IMR-90 (cell line): ENCODE measurements at regions not wholly inside any gene's neighbourhood (a gene's known extent, or its start where the extent isn't known, plus 50 kb on each side); places are given as distances from the start of the nearest gene placed in this dataset.

Experiments
- ATAC-seq: fragments of 200-7000 bp; cut with Tn5 transposase; 2 replicates; pipeline ENCODE4 v1.9.1; 2020; ENCODE audit warnings: low read depth, mild to moderate bottlenecking, moderate library complexity
- BruUV-seq: library from RNA; stranded (reverse); fragments of 400-500 nt; replicated peaks from 2 replicates; lab custom pipeline; 2021; lab: Mats Ljungman, UMichigan
- CTCF ChIA-PET: fragments of 300-600 bp; formaldehyde crosslinking; extraction: SDS; loops from one replicate; lab custom pipeline; 2021; ENCODE audit warnings: antibody characterized with exemption; lab: Yijun Ruan, JAX
- POLR2A ChIA-PET: fragments of 300-600 bp; sonication (Branson Sonifier 250); formaldehyde crosslinking; loops from one replicate; lab custom pipeline; 2022; ENCODE audit warnings: antibody characterized with exemption; ENCODE audit not compliant: unreplicated experiment; lab: Charles Lee
- DNase-seq: peaks from one replicate; pipeline ENCODE4 v3.0.0; 2013
- H2AFZ ChIP-seq: replicated peaks from 2 replicates; pipeline ENCODE3; 2013; ENCODE audit warnings: low read length, mild to moderate bottlenecking; ENCODE audit not compliant: poor library complexity
- H2AK5ac ChIP-seq: 2 replicates; pipeline ENCODE4 v1.6.1; 2013; ENCODE audit warnings: low read depth, low read length, inconsistent platforms
- H2AK9ac ChIP-seq: replicated peaks from 2 replicates; pipeline ENCODE3; 2013; ENCODE audit warnings: mild to moderate bottlenecking, low read depth, low read length, moderate library complexity; ENCODE audit not compliant: poor library complexity
- H2BK120ac ChIP-seq: 2 replicates; pipeline ENCODE4 v1.6.1; 2013; ENCODE audit warnings: low read depth, low read length, inconsistent platforms
- H2BK15ac ChIP-seq: 3 replicates; pipeline ENCODE4 v1.6.1; 2013; ENCODE audit warnings: low read depth, low read length, inconsistent platforms
- H2BK20ac ChIP-seq: 2 replicates; pipeline ENCODE4 v1.6.1; 2013; ENCODE audit warnings: low read depth, mild to moderate bottlenecking, inconsistent platforms, low read length, moderate library complexity
- H2BK5ac ChIP-seq: 2 replicates; pipeline ENCODE4 v1.6.1; 2013; ENCODE audit warnings: mild to moderate bottlenecking, low read depth, low read length, inconsistent platforms; ENCODE audit not compliant: poor library complexity, severe bottlenecking
- H3K14ac ChIP-seq: replicated peaks from 2 replicates; pipeline ENCODE4 v1.6.1; 2013; ENCODE audit warnings: low read depth, low read length, inconsistent platforms
- H3K18ac ChIP-seq: 2 replicates; pipeline ENCODE4 v1.6.1; 2013; ENCODE audit warnings: low read depth, low read length, control low read depth
- H3K23ac ChIP-seq: 2 replicates; pipeline ENCODE4 v1.6.1; 2013; ENCODE audit warnings: low read depth, low read length, inconsistent platforms
- H3K27ac ChIP-seq: 2 replicates; pipeline ENCODE4 v1.5.1; 2013; ENCODE audit warnings: mild to moderate bottlenecking, control low read depth, low read length; ENCODE audit not compliant: insufficient read depth
- H3K27me3 ChIP-seq: 2 replicates; pipeline ENCODE4 v1.6.1; 2013; ENCODE audit warnings: low read length; ENCODE audit not compliant: control insufficient read depth, insufficient read depth
- H3K36me3 ChIP-seq: 2 replicates; pipeline ENCODE4 v1.6.1; 2013; ENCODE audit warnings: low read length, mixed read lengths; ENCODE audit not compliant: control insufficient read depth, insufficient read depth
- H3K4ac ChIP-seq: 2 replicates; pipeline ENCODE4 v1.6.1; 2013; ENCODE audit warnings: low read depth, low read length, inconsistent platforms
- H3K4me1 ChIP-seq: 2 replicates; pipeline ENCODE4 v1.6.1; 2013; ENCODE audit warnings: low read length, mixed read lengths; ENCODE audit not compliant: control insufficient read depth, insufficient read depth
- H3K4me2 ChIP-seq: 2 replicates; pipeline ENCODE4 v1.6.1; 2013; ENCODE audit warnings: low read depth, mild to moderate bottlenecking, control low read depth, low read length, moderate library complexity
- H3K4me3 ChIP-seq: 2 replicates; pipeline ENCODE4 v1.5.1; 2013; ENCODE audit warnings: low read depth, mild to moderate bottlenecking, control low read depth, low read length, moderate library complexity; ENCODE audit not compliant: insufficient read depth
- H3K56ac ChIP-seq: 2 replicates; pipeline ENCODE4 v1.6.1; 2013; ENCODE audit warnings: low read length, inconsistent platforms; ENCODE audit not compliant: insufficient read depth; ENCODE audit errors: extremely low read depth
- H3K79me1 ChIP-seq, 2 experiments: 2 replicates each; pipeline ENCODE4 v1.6.1; 2013; ENCODE audit warnings: low read length in 2 of 2, inconsistent platforms in 1 of 2, low read depth in 1 of 2
- H3K9ac ChIP-seq: 2 replicates; pipeline ENCODE4 v1.6.1; 2013; ENCODE audit warnings: low read depth, low read length, control low read depth
- H3K9me1 ChIP-seq: 2 replicates; pipeline ENCODE4 v1.6.1; 2013; ENCODE audit warnings: low read length, inconsistent platforms; ENCODE audit not compliant: insufficient read depth
- H3K9me3 ChIP-seq: 2 replicates; pipeline ENCODE4 v1.6.1; 2013; ENCODE audit warnings: low read length; ENCODE audit not compliant: control insufficient read depth, insufficient read depth
- H4K20me1 ChIP-seq: 2 replicates; pipeline ENCODE4 v1.6.1; 2013; ENCODE audit warnings: low read length, inconsistent platforms; ENCODE audit not compliant: insufficient read depth
- H4K5ac ChIP-seq: 2 replicates; pipeline ENCODE4 v1.6.1; 2013; ENCODE audit warnings: mild to moderate bottlenecking, low read depth, low read length, control low read depth
- H4K8ac ChIP-seq, 2 experiments: 2 replicates each; pipeline ENCODE4 v1.6.1; 2013; ENCODE audit warnings: low read depth in 2 of 2, low read length in 2 of 2, control low read depth in 1 of 2, inconsistent platforms in 1 of 2
- H4K91ac ChIP-seq: 2 replicates; pipeline ENCODE4 v1.6.1; 2013; ENCODE audit warnings: low read depth, low read length, inconsistent platforms; ENCODE audit not compliant: insufficient read depth
- RFX5 ChIP-seq: IDR thresholded peaks from 2 replicates; pipeline ENCODE4 v1.8.0; 2012; ENCODE audit warnings: low read depth, mild to moderate bottlenecking, low read length, moderate library complexity
- WGBS, 2 experiments: methylation state at CpG; one replicate each; pipeline versions ENCODE4 v1.1.5 to v1.1.7; 2013; ENCODE audit warnings: missing lambda C conversion rate in 2 of 2; ENCODE audit not compliant: insufficient read length in 1 of 2; ENCODE audit errors: extremely low coverage in 2 of 2; 5-methylcytosine and 5-hydroxymethylcytosine counted together
- dilution Hi-C: fragments of 300-500 bp; cut with HindIII; formaldehyde crosslinking; loops from one replicate; pipeline ENCODE4 v1.14.3; 2018; ENCODE audit warnings: low sequenced_read_pairs; ENCODE audit not compliant: unreplicated experiment
- in situ Hi-C: fragments of 300-500 bp; cut with MboI; formaldehyde crosslinking; loops from 3 replicates; pipeline ENCODE4 v1.14.3; 2019; ENCODE audit warnings: low sequenced_read_pairs, inconsistent platforms, mixed read lengths
- intact Hi-C: fragments of 100-400 bp; cut with micrococcal nuclease; formaldehyde crosslinking; loops from 2 replicates; pipeline ENCODE4 v1.10.0; 2022

- no CpG with 5 or more reads among the region's 1 CpG for WGBS, 2 experiments
- Histone ChIP-seq H2AK5ac (no peak overlapping the region), H3K4me3 (no peak overlapping the region), H4K91ac (no peak overlapping the region), H3K4me1 (no peaks in the 10 kb centered on the region), H2AK9ac (no peak overlapping the region), H3K56ac (no peak overlapping the region), H3K23ac (no peak overlapping the region), H3K14ac (no peak overlapping the region), H2BK120ac (no peak overlapping the region), H3K9me1 (no peaks in the 10 kb centered on the region), H2BK15ac (no peak overlapping the region), H2BK20ac (no peak overlapping the region), H4K5ac (no peak overlapping the region), H3K9me3 (peaks cover 17% of the 10 kb centered on the region), H4K8ac (no peak overlapping the region), H3K36me3 (no peaks in the 10 kb centered on the region), H3K79me1 (no peaks in the 10 kb centered on the region), H3K27ac (no peak overlapping the region), H2BK5ac (no peak overlapping the region), H2AFZ (no peak overlapping the region), H3K4me2 (no peak overlapping the region), H3K27me3 (no peaks in the 10 kb centered on the region), H3K9ac (no peak overlapping the region), H3K18ac (no peak overlapping the region), H4K20me1 (no peaks in the 10 kb centered on the region), H3K4ac (no peak overlapping the region)
- dilution Hi-C loops (no loop called here), intact Hi-C loops (no loop called here), in situ Hi-C loops (no loop called here)
- ChIA-PET CTCF (no interaction called here), POLR2A (no interaction called here)
- no peak for TF ChIP-seq RFX5
- ATAC-seq (no peak), DNase-seq (no peak)
- BruUV-seq = no TSS peak
Observed at GRCh38 chr3:3301476-3301875, 122.0 kb upstream of the CRBN start.
